GM23338 (cell line): ENCODE measurements at regions not wholly inside any gene's neighbourhood (a gene's known extent, or its start where the extent isn't known, plus 50 kb on each side); places are given as distances from the start of the nearest gene placed in this dataset.

Experiments used
- ATAC-seq: fragments of 200-7000 bp; cut with Tn5 transposase; 3 replicates; pipeline ENCODE4 v1.9.1; 2020
- DNase-seq: peaks from one replicate; pipeline ENCODE4 v3.0.0-alpha.2; 2015; ENCODE audit warnings: low spot score
- H2AFZ ChIP-seq: fragments of 200-600 bp; sonication (generic); 2 replicates; pipeline ENCODE4 v1.8.0; 2016; ENCODE audit warnings: antibody characterized with exemption, mild to moderate bottlenecking, moderate library complexity
- H3F3A ChIP-seq: fragments of 200-600 bp; sonication (generic); replicated peaks from 2 replicates; pipeline ENCODE4 v1.8.0; 2017; ENCODE audit warnings: antibody characterized with exemption, mixed run types, low read depth
- H3K27ac ChIP-seq: fragments of 200-600 bp; sonication (generic); 2 replicates; pipeline ENCODE4 v1.6.1; 2016; ENCODE audit warnings: low read depth
- H3K27me3 ChIP-seq: fragments of 200-600 bp; sonication (generic); 2 replicates; pipeline ENCODE4 v1.8.0; 2016; ENCODE audit warnings: mild to moderate bottlenecking, mixed run types, moderate library complexity; ENCODE audit not compliant: insufficient read depth
- H3K36me3 ChIP-seq: fragments of 200-600 bp; sonication (generic); 2 replicates; pipeline ENCODE4 v1.8.0; 2016; ENCODE audit warnings: mild to moderate bottlenecking; ENCODE audit not compliant: insufficient read depth
- H3K4me1 ChIP-seq: fragments of 200-600 bp; sonication (generic); 2 replicates; pipeline ENCODE4 v1.8.0; 2016; ENCODE audit warnings: mild to moderate bottlenecking, moderate library complexity; ENCODE audit not compliant: insufficient read depth
- H3K4me2 ChIP-seq: fragments of 200-600 bp; sonication (generic); 2 replicates; pipeline ENCODE4 v1.7.1; 2017; ENCODE audit warnings: mixed run types
- H3K4me3 ChIP-seq: fragments of 200-600 bp; sonication (generic); 2 replicates; pipeline ENCODE4 v1.6.1; 2016; ENCODE audit warnings: mixed run types
- H3K79me2 ChIP-seq: fragments of 200-600 bp; sonication (generic); replicated peaks from 2 replicates; pipeline ENCODE4 v1.8.0; 2017; ENCODE audit warnings: mild to moderate bottlenecking; ENCODE audit not compliant: insufficient read depth
- H3K9me2 ChIP-seq: fragments of 200-600 bp; sonication (generic); 2 replicates; pipeline ENCODE4 v1.8.0; 2017; ENCODE audit not compliant: insufficient read depth
- H4K20me1 ChIP-seq: fragments of 200-600 bp; sonication (generic); replicated peaks from 2 replicates; pipeline ENCODE4 v1.8.0; 2017; ENCODE audit warnings: mild to moderate bottlenecking; ENCODE audit not compliant: insufficient read depth
- H3K27ac Mint-ChIP-seq: 2 replicates; pipeline ENCODE4 v1.8.0; 2020; ENCODE audit warnings: inconsistent platforms, mild to moderate bottlenecking, moderate library complexity, mixed read lengths
- H3K27me3 Mint-ChIP-seq: 3 replicates; pipeline ENCODE4 v1.8.0; 2022; ENCODE audit warnings: low read depth, mild to moderate bottlenecking, moderate library complexity, mixed read lengths, inconsistent platforms; ENCODE audit not compliant: insufficient read depth, poor library complexity
- H3K36me3 Mint-ChIP-seq: 3 replicates; pipeline ENCODE4 v1.8.0; 2021; ENCODE audit warnings: low read depth, mild to moderate bottlenecking, inconsistent platforms, moderate library complexity, mixed read lengths
- H3K4me1 Mint-ChIP-seq: 3 replicates; pipeline ENCODE4 v1.8.0; 2020; ENCODE audit warnings: mild to moderate bottlenecking, inconsistent platforms, mixed read lengths
- H3K4me3 Mint-ChIP-seq: 3 replicates; pipeline ENCODE4 v1.8.0; 2021; ENCODE audit warnings: moderate library complexity, mild to moderate bottlenecking, inconsistent platforms, mixed read lengths
- H3K9me3 Mint-ChIP-seq: 3 replicates; pipeline ENCODE4 v1.8.0; 2020; ENCODE audit warnings: moderate library complexity, mild to moderate bottlenecking, inconsistent platforms, mixed read lengths
- EZH2phosphoT487 ChIP-seq: fragments of 200-600 bp; sonication (generic); IDR thresholded peaks from one replicate; pipeline ENCODE4 v1.8.1; 2018; ENCODE audit warnings: antibody characterized with exemption; ENCODE audit not compliant: unreplicated experiment
- JUNB ChIP-seq: IDR thresholded peaks from one replicate; pipeline ENCODE4 v1.6.1; 2016; ENCODE audit warnings: antibody characterized with exemption; ENCODE audit not compliant: unreplicated experiment
- NANOG ChIP-seq: IDR thresholded peaks from 2 replicates; pipeline ENCODE4 v1.6.1; 2016; ENCODE audit warnings: antibody characterized with exemption, borderline replicate concordance
- ZNF114 ChIP-seq: fragments of 250-450 bp; sonication (Bioruptor Pico); IDR thresholded peaks from 2 replicates; pipeline ENCODE4 v1.5.0; 2020; ENCODE audit warnings: mild to moderate bottlenecking, moderate library complexity
- ZNF331 ChIP-seq: fragments of 250-450 bp; sonication (Bioruptor Pico); IDR thresholded peaks from 2 replicates; pipeline ENCODE4 v1.5.0; 2020; ENCODE audit warnings: low read depth, mild to moderate bottlenecking, moderate library complexity
- TF ChIP-seq, protein P1 (sequence below), 2 experiments: fragments of 200-600 bp in 1 of 2; sonication (generic) in 1 of 2; conservative IDR thresholded peaks; 2 replicates each; pipeline versions ENCODE4 v1.5.1 to v1.6.1; 2016 to 2017; ENCODE audit warnings: antibody characterized with exemption in 2 of 2, low read depth in 2 of 2, mild to moderate bottlenecking in 2 of 2, moderate library complexity in 1 of 2
- TF ChIP-seq, protein P2 (sequence below): IDR thresholded peaks from one replicate; pipeline ENCODE4 v1.6.1; 2018; ENCODE audit warnings: antibody characterized with exemption; ENCODE audit not compliant: unreplicated experiment
- TF ChIP-seq, protein P3 (sequence below): IDR thresholded peaks from 2 replicates; pipeline ENCODE4 v1.6.1; 2016; ENCODE audit warnings: antibody characterized with exemption

DNA sequence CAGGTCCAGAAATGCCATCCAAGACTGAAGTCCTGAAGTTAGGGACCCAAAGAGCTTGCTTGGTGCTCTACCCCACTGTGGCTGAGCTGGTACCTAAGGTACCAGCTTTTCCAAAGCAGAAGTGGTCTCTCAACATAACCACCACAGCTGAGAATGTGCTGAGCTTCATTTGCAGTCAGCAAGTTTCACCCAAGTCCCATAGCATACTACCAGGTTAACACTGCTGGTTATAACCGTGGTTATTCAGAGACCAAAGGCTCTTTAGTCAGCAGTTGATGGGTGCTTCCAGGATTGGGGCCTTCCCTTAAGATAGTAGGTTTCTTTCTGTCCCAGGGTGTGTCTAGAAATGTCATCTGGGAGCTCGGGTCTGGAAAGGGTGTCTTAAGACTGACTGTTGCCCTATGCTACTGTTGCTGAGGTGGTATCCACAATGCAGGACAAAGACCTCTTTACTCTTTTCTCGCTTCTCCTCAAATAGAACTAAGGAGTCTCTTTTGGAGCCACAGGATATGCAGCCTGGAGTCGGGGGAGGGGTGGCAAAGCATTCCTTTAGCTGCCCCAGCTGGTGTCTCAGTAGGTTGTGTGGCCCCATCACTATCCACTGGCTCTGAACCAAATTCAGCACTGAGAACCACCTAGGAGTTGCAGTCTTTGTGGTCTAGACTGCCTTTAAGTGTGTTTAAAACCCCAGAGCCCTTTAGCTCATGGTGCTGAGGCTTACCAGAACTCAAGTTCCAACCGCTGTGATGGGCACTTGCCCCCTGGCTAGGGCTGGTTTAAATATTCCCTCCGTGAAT, 354.9 kb upstream of the SEMA3C start:
- Histone ChIP-seq H3K27me3 (no peaks in the 10 kb centered on the region), H3F3A (no peaks in the 10 kb centered on the region), H3K4me2 (no peak overlapping the region), H3K36me3 (no peaks in the 10 kb centered on the region), H4K20me1 (no peaks in the 10 kb centered on the region), H3K4me1 (no peaks in the 10 kb centered on the region), H3K4me3 (no peak overlapping the region), H3K27ac (no peak overlapping the region), H2AFZ (peak overlapping the region; percentile 86), H3K9me2 (peaks cover 26% of the 10 kb centered on the region), H3K79me2 (no peaks in the 10 kb centered on the region)
- DNase-seq (peak; percentile 36), ATAC-seq (no peak)
- TF ChIP-seq, protein P1, sequence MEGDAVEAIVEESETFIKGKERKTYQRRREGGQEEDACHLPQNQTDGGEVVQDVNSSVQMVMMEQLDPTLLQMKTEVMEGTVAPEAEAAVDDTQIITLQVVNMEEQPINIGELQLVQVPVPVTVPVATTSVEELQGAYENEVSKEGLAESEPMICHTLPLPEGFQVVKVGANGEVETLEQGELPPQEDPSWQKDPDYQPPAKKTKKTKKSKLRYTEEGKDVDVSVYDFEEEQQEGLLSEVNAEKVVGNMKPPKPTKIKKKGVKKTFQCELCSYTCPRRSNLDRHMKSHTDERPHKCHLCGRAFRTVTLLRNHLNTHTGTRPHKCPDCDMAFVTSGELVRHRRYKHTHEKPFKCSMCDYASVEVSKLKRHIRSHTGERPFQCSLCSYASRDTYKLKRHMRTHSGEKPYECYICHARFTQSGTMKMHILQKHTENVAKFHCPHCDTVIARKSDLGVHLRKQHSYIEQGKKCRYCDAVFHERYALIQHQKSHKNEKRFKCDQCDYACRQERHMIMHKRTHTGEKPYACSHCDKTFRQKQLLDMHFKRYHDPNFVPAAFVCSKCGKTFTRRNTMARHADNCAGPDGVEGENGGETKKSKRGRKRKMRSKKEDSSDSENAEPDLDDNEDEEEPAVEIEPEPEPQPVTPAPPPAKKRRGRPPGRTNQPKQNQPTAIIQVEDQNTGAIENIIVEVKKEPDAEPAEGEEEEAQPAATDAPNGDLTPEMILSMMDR (conservative IDR thresholded peaks at IDR 0.05; ENCODE audit: low read depth in 2 of 2), result no peak
- TF ChIP-seq NANOG, result no peak
- TF ChIP-seq, protein P2, sequence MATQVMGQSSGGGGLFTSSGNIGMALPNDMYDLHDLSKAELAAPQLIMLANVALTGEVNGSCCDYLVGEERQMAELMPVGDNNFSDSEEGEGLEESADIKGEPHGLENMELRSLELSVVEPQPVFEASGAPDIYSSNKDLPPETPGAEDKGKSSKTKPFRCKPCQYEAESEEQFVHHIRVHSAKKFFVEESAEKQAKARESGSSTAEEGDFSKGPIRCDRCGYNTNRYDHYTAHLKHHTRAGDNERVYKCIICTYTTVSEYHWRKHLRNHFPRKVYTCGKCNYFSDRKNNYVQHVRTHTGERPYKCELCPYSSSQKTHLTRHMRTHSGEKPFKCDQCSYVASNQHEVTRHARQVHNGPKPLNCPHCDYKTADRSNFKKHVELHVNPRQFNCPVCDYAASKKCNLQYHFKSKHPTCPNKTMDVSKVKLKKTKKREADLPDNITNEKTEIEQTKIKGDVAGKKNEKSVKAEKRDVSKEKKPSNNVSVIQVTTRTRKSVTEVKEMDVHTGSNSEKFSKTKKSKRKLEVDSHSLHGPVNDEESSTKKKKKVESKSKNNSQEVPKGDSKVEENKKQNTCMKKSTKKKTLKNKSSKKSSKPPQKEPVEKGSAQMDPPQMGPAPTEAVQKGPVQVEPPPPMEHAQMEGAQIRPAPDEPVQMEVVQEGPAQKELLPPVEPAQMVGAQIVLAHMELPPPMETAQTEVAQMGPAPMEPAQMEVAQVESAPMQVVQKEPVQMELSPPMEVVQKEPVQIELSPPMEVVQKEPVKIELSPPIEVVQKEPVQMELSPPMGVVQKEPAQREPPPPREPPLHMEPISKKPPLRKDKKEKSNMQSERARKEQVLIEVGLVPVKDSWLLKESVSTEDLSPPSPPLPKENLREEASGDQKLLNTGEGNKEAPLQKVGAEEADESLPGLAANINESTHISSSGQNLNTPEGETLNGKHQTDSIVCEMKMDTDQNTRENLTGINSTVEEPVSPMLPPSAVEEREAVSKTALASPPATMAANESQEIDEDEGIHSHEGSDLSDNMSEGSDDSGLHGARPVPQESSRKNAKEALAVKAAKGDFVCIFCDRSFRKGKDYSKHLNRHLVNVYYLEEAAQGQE, result no peak
- TF ChIP-seq, protein P3, sequence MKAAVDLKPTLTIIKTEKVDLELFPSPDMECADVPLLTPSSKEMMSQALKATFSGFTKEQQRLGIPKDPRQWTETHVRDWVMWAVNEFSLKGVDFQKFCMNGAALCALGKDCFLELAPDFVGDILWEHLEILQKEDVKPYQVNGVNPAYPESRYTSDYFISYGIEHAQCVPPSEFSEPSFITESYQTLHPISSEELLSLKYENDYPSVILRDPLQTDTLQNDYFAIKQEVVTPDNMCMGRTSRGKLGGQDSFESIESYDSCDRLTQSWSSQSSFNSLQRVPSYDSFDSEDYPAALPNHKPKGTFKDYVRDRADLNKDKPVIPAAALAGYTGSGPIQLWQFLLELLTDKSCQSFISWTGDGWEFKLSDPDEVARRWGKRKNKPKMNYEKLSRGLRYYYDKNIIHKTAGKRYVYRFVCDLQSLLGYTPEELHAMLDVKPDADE, result no peak
- TF ChIP-seq ZNF331 (CRISPR knock-in tag), result no peak
- TF ChIP-seq ZNF114 (CRISPR knock-in tag), result no peak
- TF ChIP-seq EZH2phosphoT487, result no peak
- no peak for TF ChIP-seq JUNB
- Mint-ChIP-seq H3K9me3 (no peaks in the 10 kb centered on the region; the same call in 2 of the 3 replicates), H3K27ac (no peak overlapping the region), H3K27me3 (peaks cover 1% of the 10 kb centered on the region), H3K36me3 (no peaks in the 10 kb centered on the region), H3K4me1 (peaks cover 7% of the 10 kb centered on the region; the same call in 2 of the 3 replicates), H3K4me3 (no peak overlapping the region)
